ENCODE measurements at regions not wholly inside any gene's neighbourhood (a gene's known extent, or its start where the extent isn't known, plus 50 kb on each side); places are given as distances from the start of the nearest gene placed in this dataset.
"Not testable (repeated sequence)": the region's sequence is repeated elsewhere in the genome, so short reads cannot be mapped to it uniquely, and the experiment has no call there.

GRCh38 chr20:40019510-40019909 lies 669.5 kb downstream of the MAFB start:
- DNase-seq: peak; percentile 39

GRCh38 chr20:40017765-40018164 lies 671.3 kb downstream of the MAFB start:
- DNase-seq: no peak

- DNase-seq: no peak
Observed at GRCh38 chr20:40016890-40017289, 672.1 kb downstream of the MAFB start.

DNA sequence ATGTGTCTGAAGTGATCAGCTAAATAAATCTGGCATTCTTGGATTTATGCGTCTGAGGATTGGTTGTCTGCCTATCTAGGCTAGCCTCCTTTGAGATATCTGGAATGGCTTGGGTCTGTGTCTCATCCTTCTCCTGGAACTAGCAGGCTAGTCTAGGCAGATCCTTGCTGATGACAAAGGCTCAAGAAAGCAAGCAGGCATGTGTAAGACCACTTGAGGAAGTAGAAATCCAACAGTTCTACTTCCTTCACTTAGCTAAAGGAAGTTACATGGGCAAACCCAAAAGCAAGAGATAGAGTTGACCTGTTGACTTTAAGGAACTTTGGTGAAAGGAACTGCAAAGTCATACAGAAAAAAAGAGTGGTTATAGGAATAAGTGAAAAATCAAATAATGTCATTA lies 672.6 kb downstream of the MAFB start:
- no peak for DNase-seq

- DNase-seq: not testable (repeated sequence)
Observed at GRCh38 chr20:40012026-40012425, 677.0 kb downstream of the MAFB start.

DNA sequence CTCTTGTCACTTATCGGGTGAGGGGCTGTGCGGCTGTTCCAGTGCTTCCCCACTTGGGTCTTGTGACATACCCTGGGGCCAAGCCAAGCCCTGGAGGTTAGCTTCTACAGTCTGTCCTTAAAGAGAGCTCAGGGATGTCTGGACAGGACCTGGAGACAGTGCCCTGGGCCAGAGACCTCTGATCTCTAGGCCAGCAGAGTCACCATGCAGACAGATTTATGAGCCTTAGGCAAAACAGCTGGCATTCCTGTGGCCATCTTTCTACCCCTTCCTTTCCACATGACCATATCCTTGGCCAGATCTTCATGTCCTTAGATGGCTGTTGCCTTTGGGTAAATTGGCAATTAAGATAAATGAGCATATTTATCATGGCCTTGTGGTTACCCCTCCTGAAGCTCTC lies 678.6 kb downstream of the MAFB start:
- DNase-seq: no peak

GRCh38 chr20:40009542-40009941 lies 679.5 kb downstream of the MAFB start:
- DNase-seq: no peak

- no peak for DNase-seq
Observed at GRCh38 chr20:40008177-40008576, 680.9 kb downstream of the MAFB start.

- no peak for DNase-seq
Observed at GRCh38 chr20:40006168-40006860, 682.7 kb downstream of the MAFB start.

DNA sequence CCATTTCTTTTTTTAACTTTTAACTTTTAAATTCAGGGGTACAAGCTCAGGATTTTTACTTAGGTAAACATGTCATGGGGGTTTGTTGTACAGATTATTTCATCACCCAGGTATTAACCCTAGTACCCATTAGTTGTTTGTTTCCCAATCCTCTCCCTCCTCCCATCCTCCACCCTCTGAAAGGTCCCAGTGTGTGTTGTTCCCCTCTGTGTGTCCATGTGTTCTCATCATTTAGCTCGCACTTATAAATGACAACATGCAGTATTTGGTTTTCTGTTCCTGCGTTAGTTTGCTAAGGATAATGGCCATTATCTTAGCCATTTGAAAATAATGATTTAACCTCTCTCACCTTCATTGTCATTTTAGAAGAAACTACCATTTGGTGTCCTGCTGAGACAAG lies 684.9 kb downstream of the MAFB start:
- not testable (repeated sequence) for DNase-seq

GRCh38 chr20:39993742-39994141 lies 695.3 kb downstream of the MAFB start:
- DNase-seq: peak; percentile 81

- DNase-seq: no peak
Observed at GRCh38 chr20:39990692-39991091, 698.3 kb downstream of the MAFB start.

DNA sequence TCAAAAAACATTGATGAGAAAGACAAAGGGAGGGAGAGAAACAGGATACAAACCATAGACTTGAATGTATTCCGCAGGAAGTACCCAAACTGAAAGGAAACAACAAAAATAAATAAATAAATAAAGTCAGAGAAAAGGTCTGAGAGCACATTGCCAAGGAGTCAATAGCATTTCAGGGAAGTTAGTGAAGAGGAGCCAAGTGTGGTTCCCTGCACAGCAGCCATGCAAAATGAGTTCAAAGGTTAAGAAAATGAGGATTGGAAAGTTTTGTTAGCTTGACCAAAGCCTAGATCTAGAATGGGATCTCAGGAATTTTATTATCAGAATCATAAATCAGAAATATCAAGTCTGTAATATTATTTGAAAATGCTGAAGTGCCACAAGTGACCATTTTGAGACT lies 700.0 kb downstream of the MAFB start:
- no peak for DNase-seq

- peak; percentile 18 for DNase-seq
Observed at GRCh38 chr20:39986173-39986904, 702.7 kb downstream of the MAFB start.

DNA sequence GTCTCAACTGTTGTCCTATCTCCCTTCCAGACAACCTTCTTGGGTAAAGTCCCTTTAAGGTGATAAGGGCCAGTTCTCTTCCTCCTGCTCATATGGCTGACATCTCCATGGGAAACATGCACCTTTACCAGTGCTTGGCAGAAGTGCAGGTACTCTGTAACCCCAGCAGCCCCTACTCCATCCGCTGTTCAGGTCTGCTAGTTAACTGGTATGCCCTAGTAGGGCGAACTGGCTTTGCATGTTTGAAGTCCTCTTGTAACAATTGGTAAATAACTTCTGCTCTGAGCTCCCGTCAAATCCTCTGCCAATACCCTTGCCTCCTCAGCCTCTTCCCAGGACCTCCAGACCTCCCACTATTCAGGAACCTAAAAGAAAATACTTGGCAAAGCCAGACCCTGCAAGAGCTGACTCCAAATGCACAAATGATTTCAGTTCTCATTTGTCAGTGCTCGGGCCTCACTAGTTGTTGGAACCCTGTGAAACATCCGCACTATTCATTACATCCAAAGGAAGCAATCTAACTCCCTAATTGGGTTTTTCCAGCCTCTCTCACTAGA lies 703.7 kb downstream of the MAFB start:
- no peak for DNase-seq

DNA sequence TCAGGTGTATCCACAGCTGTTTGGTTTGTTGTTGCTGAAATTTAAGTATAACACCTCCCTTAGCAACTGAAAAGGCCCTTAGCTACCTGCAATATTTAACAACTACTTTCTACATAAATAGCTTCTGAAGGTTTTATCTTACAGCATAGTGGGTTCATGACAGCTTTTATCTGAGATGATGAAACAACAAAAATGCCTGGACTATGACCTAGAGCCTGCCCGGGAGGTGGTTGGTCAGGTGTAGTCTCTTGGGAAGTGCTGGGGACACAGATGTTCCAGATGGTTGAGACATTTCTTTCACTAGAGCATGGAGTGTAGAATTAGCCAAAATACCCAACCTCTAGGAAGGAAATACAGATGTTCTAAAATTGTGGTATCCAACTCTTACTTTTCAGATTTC lies 705.4 kb downstream of the MAFB start:
- DNase-seq: no peak

- DNase-seq: no peak
Observed at GRCh38 chr20:39983183-39983582, 705.9 kb downstream of the MAFB start.

GRCh38 chr20:39974966-39975501 lies 714.0 kb downstream of the MAFB start:
- no peak for DNase-seq

DNA sequence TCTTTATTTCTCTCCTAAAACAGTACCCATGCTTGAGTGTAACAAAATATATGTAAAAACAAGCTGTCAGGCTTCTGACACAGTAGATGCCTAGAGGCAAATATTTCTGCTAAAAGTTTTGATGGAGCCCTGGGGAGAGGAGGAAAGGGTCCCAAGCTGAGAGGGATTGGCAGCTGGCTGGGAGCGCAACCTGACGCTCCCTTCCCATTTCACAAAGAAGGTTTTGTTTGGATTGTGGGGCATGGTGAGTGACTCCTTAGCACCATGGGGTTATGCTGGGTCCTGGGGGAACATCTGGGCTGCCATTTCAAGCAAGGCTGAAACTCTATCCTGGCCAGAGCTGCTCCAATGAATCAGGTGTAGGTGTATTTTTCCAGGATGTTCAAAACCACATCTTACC lies 720.5 kb downstream of the MAFB start:
- DNase-seq: no peak

- DNase-seq: no peak
Observed at GRCh38 chr20:39967806-39968205, 721.2 kb downstream of the MAFB start.

- no peak for DNase-seq
Observed at GRCh38 chr20:39961637-39962244, 727.3 kb downstream of the MAFB start.

- peak; percentile 49 for DNase-seq
Observed at GRCh38 chr20:39960522-39961428, 728.3 kb downstream of the MAFB start.

Data from NCI-H1105 (cell line).